GM23338 (cell line): ENCODE measurements at regions not wholly inside any gene's neighbourhood (a gene's known extent, or its start where the extent isn't known, plus 50 kb on each side); places are given as distances from the start of the nearest gene placed in this dataset.

Experiments used
- ATAC-seq: fragments of 200-7000 bp; cut with Tn5 transposase; 3 replicates; pipeline ENCODE4 v1.9.1; 2020
- DNase-seq: peaks from one replicate; pipeline ENCODE4 v3.0.0-alpha.2; 2015; ENCODE audit warnings: low spot score
- H2AFZ ChIP-seq: fragments of 200-600 bp; sonication (generic); 2 replicates; pipeline ENCODE4 v1.8.0; 2016; ENCODE audit warnings: antibody characterized with exemption, mild to moderate bottlenecking, moderate library complexity
- H3F3A ChIP-seq: fragments of 200-600 bp; sonication (generic); replicated peaks from 2 replicates; pipeline ENCODE4 v1.8.0; 2017; ENCODE audit warnings: antibody characterized with exemption, mixed run types, low read depth
- H3K27ac ChIP-seq: fragments of 200-600 bp; sonication (generic); 2 replicates; pipeline ENCODE4 v1.6.1; 2016; ENCODE audit warnings: low read depth
- H3K27me3 ChIP-seq: fragments of 200-600 bp; sonication (generic); 2 replicates; pipeline ENCODE4 v1.8.0; 2016; ENCODE audit warnings: mild to moderate bottlenecking, mixed run types, moderate library complexity; ENCODE audit not compliant: insufficient read depth
- H3K36me3 ChIP-seq: fragments of 200-600 bp; sonication (generic); 2 replicates; pipeline ENCODE4 v1.8.0; 2016; ENCODE audit warnings: mild to moderate bottlenecking; ENCODE audit not compliant: insufficient read depth
- H3K4me1 ChIP-seq: fragments of 200-600 bp; sonication (generic); 2 replicates; pipeline ENCODE4 v1.8.0; 2016; ENCODE audit warnings: mild to moderate bottlenecking, moderate library complexity; ENCODE audit not compliant: insufficient read depth
- H3K4me2 ChIP-seq: fragments of 200-600 bp; sonication (generic); 2 replicates; pipeline ENCODE4 v1.7.1; 2017; ENCODE audit warnings: mixed run types
- H3K4me3 ChIP-seq: fragments of 200-600 bp; sonication (generic); 2 replicates; pipeline ENCODE4 v1.6.1; 2016; ENCODE audit warnings: mixed run types
- H3K79me2 ChIP-seq: fragments of 200-600 bp; sonication (generic); replicated peaks from 2 replicates; pipeline ENCODE4 v1.8.0; 2017; ENCODE audit warnings: mild to moderate bottlenecking; ENCODE audit not compliant: insufficient read depth
- H3K9me2 ChIP-seq: fragments of 200-600 bp; sonication (generic); 2 replicates; pipeline ENCODE4 v1.8.0; 2017; ENCODE audit not compliant: insufficient read depth
- H4K20me1 ChIP-seq: fragments of 200-600 bp; sonication (generic); replicated peaks from 2 replicates; pipeline ENCODE4 v1.8.0; 2017; ENCODE audit warnings: mild to moderate bottlenecking; ENCODE audit not compliant: insufficient read depth
- H3K27ac Mint-ChIP-seq: 2 replicates; pipeline ENCODE4 v1.8.0; 2020; ENCODE audit warnings: inconsistent platforms, mild to moderate bottlenecking, moderate library complexity, mixed read lengths
- H3K27me3 Mint-ChIP-seq: 3 replicates; pipeline ENCODE4 v1.8.0; 2022; ENCODE audit warnings: low read depth, mild to moderate bottlenecking, moderate library complexity, mixed read lengths, inconsistent platforms; ENCODE audit not compliant: insufficient read depth, poor library complexity
- H3K36me3 Mint-ChIP-seq: 3 replicates; pipeline ENCODE4 v1.8.0; 2021; ENCODE audit warnings: low read depth, mild to moderate bottlenecking, inconsistent platforms, moderate library complexity, mixed read lengths
- H3K4me1 Mint-ChIP-seq: 3 replicates; pipeline ENCODE4 v1.8.0; 2020; ENCODE audit warnings: mild to moderate bottlenecking, inconsistent platforms, mixed read lengths
- H3K4me3 Mint-ChIP-seq: 3 replicates; pipeline ENCODE4 v1.8.0; 2021; ENCODE audit warnings: moderate library complexity, mild to moderate bottlenecking, inconsistent platforms, mixed read lengths
- H3K9me3 Mint-ChIP-seq: 3 replicates; pipeline ENCODE4 v1.8.0; 2020; ENCODE audit warnings: moderate library complexity, mild to moderate bottlenecking, inconsistent platforms, mixed read lengths
- CREB1 ChIP-seq: fragments of 250-450 bp; sonication (Bioruptor Pico); IDR thresholded peaks from 2 replicates; pipeline ENCODE4 v1.5.0; 2020; ENCODE audit warnings: low read depth, mild to moderate bottlenecking, moderate library complexity
- EZH2 ChIP-seq: fragments of 200-600 bp; sonication (generic); IDR thresholded peaks from one replicate; pipeline ENCODE4 v1.8.0; 2017; ENCODE audit warnings: antibody characterized with exemption, mild to moderate bottlenecking, low read depth; ENCODE audit not compliant: unreplicated experiment
- EZH2phosphoT487 ChIP-seq: fragments of 200-600 bp; sonication (generic); IDR thresholded peaks from one replicate; pipeline ENCODE4 v1.8.1; 2018; ENCODE audit warnings: antibody characterized with exemption; ENCODE audit not compliant: unreplicated experiment
- JUNB ChIP-seq: IDR thresholded peaks from one replicate; pipeline ENCODE4 v1.6.1; 2016; ENCODE audit warnings: antibody characterized with exemption; ENCODE audit not compliant: unreplicated experiment
- NANOG ChIP-seq: IDR thresholded peaks from 2 replicates; pipeline ENCODE4 v1.6.1; 2016; ENCODE audit warnings: antibody characterized with exemption, borderline replicate concordance
- POLR2AphosphoS5 ChIP-seq: IDR thresholded peaks from 2 replicates; pipeline ENCODE4 v1.6.1; 2016; ENCODE audit warnings: antibody characterized with exemption, low read depth
- ZNF114 ChIP-seq: fragments of 250-450 bp; sonication (Bioruptor Pico); IDR thresholded peaks from 2 replicates; pipeline ENCODE4 v1.5.0; 2020; ENCODE audit warnings: mild to moderate bottlenecking, moderate library complexity
- ZNF331 ChIP-seq: fragments of 250-450 bp; sonication (Bioruptor Pico); IDR thresholded peaks from 2 replicates; pipeline ENCODE4 v1.5.0; 2020; ENCODE audit warnings: low read depth, mild to moderate bottlenecking, moderate library complexity
- ZNF462 ChIP-seq: fragments of 250-450 bp; sonication (Bioruptor Pico); IDR thresholded peaks from 2 replicates; pipeline ENCODE4 v1.5.0; 2020; ENCODE audit warnings: mild to moderate bottlenecking, moderate library complexity
- TF ChIP-seq, protein P1 (sequence below): IDR thresholded peaks from 2 replicates; pipeline ENCODE4 v1.6.1; 2016; ENCODE audit warnings: antibody characterized with exemption

GRCh38 chr6:22954749-22955385, 385.5 kb downstream of the HDGFL1 start:
- H3K27me3 Mint-ChIP-seq, result no peaks in the 10 kb centered on the region
- H3K27ac Mint-ChIP-seq, result peak overlapping the region; percentile 21; the same call in 1 of the 2 replicates
- H3K4me1 Mint-ChIP-seq, result peaks cover 13% of the 10 kb centered on the region
- Histone ChIP-seq H3K9me2 (0 out of 2 replicates have a peak, but pooled peaks cover 8% of the 10 kb centered on the region), H3F3A (no peaks in the 10 kb centered on the region), H3K27ac (no peak overlapping the region), H4K20me1 (no peaks in the 10 kb centered on the region), H3K79me2 (no peaks in the 10 kb centered on the region), H2AFZ (no peak overlapping the region), H3K4me3 (no peak overlapping the region), H3K4me1 (no peaks in the 10 kb centered on the region), H3K27me3 (no peaks in the 10 kb centered on the region), H3K4me2 (no peak overlapping the region), H3K36me3 (no peaks in the 10 kb centered on the region)
- TF ChIP-seq ZNF114 (CRISPR knock-in tag) (no peak), JUNB (no peak), EZH2 (no peak), ZNF331 (CRISPR knock-in tag) (no peak), CREB1 (CRISPR knock-in tag) (no peak)
- H3K36me3 Mint-ChIP-seq, result no peaks in the 10 kb centered on the region
- no peak overlapping the region for H3K4me3 Mint-ChIP-seq
- no peak for ATAC-seq
- DNase-seq, result no peak
- no peaks in the 10 kb centered on the region for H3K9me3 Mint-ChIP-seq

DNA sequence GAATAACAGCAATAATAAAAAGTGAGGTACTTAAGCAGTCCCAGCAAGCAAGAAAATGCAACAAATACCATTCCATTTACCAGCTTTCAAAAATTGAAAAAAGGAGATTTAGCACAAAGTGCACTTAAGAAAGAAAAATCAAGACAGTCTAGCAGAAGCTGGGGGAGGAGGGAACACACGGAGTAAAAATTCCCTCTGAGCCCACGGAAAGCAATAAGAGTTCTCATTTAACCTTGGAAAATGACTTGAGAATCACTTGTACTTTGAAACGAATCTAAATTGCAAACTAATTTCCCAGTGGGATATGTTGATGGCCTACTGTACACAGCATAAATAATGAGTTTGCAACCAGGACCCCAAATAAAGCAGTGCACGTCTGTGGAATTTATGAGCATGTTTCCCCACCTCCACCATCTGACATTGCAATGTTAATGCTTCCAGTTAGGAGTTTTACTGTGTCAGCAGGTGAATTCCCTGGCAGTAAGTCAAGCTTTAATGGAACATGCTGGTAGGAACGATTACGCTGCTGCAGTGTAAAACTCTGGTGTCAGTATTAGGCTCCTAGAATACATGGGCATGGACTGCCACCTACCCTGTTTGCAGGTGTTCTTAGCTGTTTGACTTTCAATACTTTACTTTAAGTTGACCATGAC, 386.8 kb downstream of the HDGFL1 start:
- Histone ChIP-seq H3K27ac (no peak overlapping the region), H3K27me3 (no peaks in the 10 kb centered on the region), H3K4me1 (no peaks in the 10 kb centered on the region), H3K79me2 (no peaks in the 10 kb centered on the region), H3K36me3 (no peaks in the 10 kb centered on the region), H3K4me3 (no peak overlapping the region), H3K4me2 (no peak overlapping the region), H3F3A (no peaks in the 10 kb centered on the region), H4K20me1 (no peaks in the 10 kb centered on the region), H3K9me2 (0 out of 2 replicates have a peak, but pooled peaks cover 8% of the 10 kb centered on the region), H2AFZ (no peak overlapping the region)
- ATAC-seq, result no peak
- Mint-ChIP-seq H3K27ac (no peak overlapping the region), H3K36me3 (no peaks in the 10 kb centered on the region), H3K4me3 (no peak overlapping the region), H3K27me3 (no peaks in the 10 kb centered on the region), H3K4me1 (peaks cover 13% of the 10 kb centered on the region), H3K9me3 (no peaks in the 10 kb centered on the region)
- DNase-seq, result no peak
- no peak for TF ChIP-seq NANOG
- no peak for TF ChIP-seq ZNF462
- TF ChIP-seq, protein P1, sequence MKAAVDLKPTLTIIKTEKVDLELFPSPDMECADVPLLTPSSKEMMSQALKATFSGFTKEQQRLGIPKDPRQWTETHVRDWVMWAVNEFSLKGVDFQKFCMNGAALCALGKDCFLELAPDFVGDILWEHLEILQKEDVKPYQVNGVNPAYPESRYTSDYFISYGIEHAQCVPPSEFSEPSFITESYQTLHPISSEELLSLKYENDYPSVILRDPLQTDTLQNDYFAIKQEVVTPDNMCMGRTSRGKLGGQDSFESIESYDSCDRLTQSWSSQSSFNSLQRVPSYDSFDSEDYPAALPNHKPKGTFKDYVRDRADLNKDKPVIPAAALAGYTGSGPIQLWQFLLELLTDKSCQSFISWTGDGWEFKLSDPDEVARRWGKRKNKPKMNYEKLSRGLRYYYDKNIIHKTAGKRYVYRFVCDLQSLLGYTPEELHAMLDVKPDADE, result no peak
- no peak for TF ChIP-seq POLR2AphosphoS5
- no peak for TF ChIP-seq EZH2phosphoT487
